DOHH2 (cell line): ENCODE measurements at regions not wholly inside any gene's neighbourhood (a gene's known extent, or its start where the extent isn't known, plus 50 kb on each side); places are given as distances from the start of the nearest gene placed in this dataset.
"Not testable (repeated sequence)": the region's sequence is repeated elsewhere in the genome, so short reads cannot be mapped to it uniquely, and the experiment has no call there.

Source experiments
- H3F3A ChIP-seq: fragments of 200-600 bp; sonication (generic), shearing (Covaris generic); 2 replicates; pipeline ENCODE4 v1.6.0; 2016; ENCODE audit warnings: antibody characterized with exemption, mild to moderate bottlenecking; ENCODE audit not compliant: control insufficient read depth, insufficient read depth
- H3K27ac ChIP-seq: fragments of 200-600 bp; sonication (generic); 2 replicates; pipeline ENCODE4 v1.5.1; 2014; ENCODE audit warnings: low read depth, mild to moderate bottlenecking, low read length, moderate library complexity
- H3K27me3 ChIP-seq: fragments of 200-600 bp; sonication (generic); 2 replicates; pipeline ENCODE4 v1.6.1; 2014; ENCODE audit warnings: mild to moderate bottlenecking, low read length, mixed read lengths; ENCODE audit not compliant: control insufficient read depth
- H3K36me3 ChIP-seq: fragments of 200-600 bp; sonication (generic); 2 replicates; pipeline ENCODE4 v1.6.1; 2014; ENCODE audit warnings: mild to moderate bottlenecking, low read length, moderate library complexity, mixed read lengths; ENCODE audit not compliant: control insufficient read depth
- H3K4me1 ChIP-seq: fragments of 200-600 bp; sonication (generic); 2 replicates; pipeline ENCODE4 v1.6.1; 2014; ENCODE audit warnings: mild to moderate bottlenecking, low read length, mixed read lengths; ENCODE audit not compliant: control insufficient read depth
- H3K4me2 ChIP-seq: fragments of 200-600 bp; sonication (generic); 2 replicates; pipeline ENCODE4 v1.6.0; 2014; ENCODE audit warnings: mild to moderate bottlenecking, low read length, moderate library complexity
- H3K4me3 ChIP-seq: fragments of 200-600 bp; sonication (generic); 2 replicates; pipeline ENCODE4 v1.5.1; 2014; ENCODE audit warnings: mild to moderate bottlenecking, low read length, mixed read lengths
- H3K79me2 ChIP-seq: fragments of 200-600 bp; sonication (generic); 2 replicates; pipeline ENCODE4 v1.6.1; 2014; ENCODE audit warnings: mild to moderate bottlenecking, low read length, mixed read lengths; ENCODE audit not compliant: control insufficient read depth
- H3K9me2 ChIP-seq: fragments of 200-600 bp; sonication (generic); replicated peaks from 2 replicates; pipeline ENCODE4 v1.6.1; 2014; ENCODE audit warnings: mild to moderate bottlenecking, low read length, mixed read lengths; ENCODE audit not compliant: control insufficient read depth
- H3K9me3 ChIP-seq: fragments of 200-600 bp; sonication (generic); 2 replicates; pipeline ENCODE4 v1.6.1; 2014; ENCODE audit warnings: antibody characterized with exemption, low read length, mixed read lengths; ENCODE audit not compliant: control insufficient read depth, insufficient read depth
- H4K20me1 ChIP-seq: fragments of 200-600 bp; sonication (generic); 2 replicates; pipeline ENCODE4 v1.6.0; 2014; ENCODE audit warnings: low read depth, mild to moderate bottlenecking, antibody characterized with exemption, low read length, moderate library complexity; ENCODE audit not compliant: control insufficient read depth, insufficient read depth
- EZH2phosphoT487 ChIP-seq: fragments of 200-600 bp; sonication (generic); IDR thresholded peaks from 2 replicates; pipeline ENCODE4 v1.6.1; 2017; ENCODE audit warnings: borderline replicate concordance, mild to moderate bottlenecking, antibody characterized with exemption, low read length, moderate library complexity, mixed read lengths
- TF ChIP-seq, protein P1 (sequence below): fragments of 200-600 bp; sonication (generic); IDR thresholded peaks from one replicate; pipeline ENCODE4 v1.5.1; 2014; ENCODE audit warnings: antibody characterized with exemption, mild to moderate bottlenecking, low read depth, low read length; ENCODE audit not compliant: poor library complexity, severe bottlenecking

DNA sequence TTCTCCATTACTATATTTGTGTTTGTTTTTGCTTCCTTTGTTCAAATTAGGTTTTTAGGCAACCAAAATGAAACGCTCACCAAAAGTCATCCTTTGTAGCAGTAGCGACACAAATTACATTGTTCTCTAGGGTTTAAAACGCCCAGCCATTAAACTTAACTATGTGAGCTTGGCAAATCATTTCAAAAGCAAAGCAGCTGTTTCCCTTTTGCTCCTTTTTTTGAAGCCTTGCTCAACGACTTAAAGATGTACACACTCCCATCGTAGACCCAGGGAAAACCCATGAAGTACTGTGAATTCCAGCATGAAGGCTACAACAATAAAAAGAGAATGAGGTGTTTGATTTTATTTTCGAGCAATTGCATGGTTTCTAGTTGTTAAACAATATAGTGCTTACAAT is 106.7 kb downstream of the RAP2A start:
- TF ChIP-seq EZH2phosphoT487: no peak
- TF ChIP-seq, protein P1, sequence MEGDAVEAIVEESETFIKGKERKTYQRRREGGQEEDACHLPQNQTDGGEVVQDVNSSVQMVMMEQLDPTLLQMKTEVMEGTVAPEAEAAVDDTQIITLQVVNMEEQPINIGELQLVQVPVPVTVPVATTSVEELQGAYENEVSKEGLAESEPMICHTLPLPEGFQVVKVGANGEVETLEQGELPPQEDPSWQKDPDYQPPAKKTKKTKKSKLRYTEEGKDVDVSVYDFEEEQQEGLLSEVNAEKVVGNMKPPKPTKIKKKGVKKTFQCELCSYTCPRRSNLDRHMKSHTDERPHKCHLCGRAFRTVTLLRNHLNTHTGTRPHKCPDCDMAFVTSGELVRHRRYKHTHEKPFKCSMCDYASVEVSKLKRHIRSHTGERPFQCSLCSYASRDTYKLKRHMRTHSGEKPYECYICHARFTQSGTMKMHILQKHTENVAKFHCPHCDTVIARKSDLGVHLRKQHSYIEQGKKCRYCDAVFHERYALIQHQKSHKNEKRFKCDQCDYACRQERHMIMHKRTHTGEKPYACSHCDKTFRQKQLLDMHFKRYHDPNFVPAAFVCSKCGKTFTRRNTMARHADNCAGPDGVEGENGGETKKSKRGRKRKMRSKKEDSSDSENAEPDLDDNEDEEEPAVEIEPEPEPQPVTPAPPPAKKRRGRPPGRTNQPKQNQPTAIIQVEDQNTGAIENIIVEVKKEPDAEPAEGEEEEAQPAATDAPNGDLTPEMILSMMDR: no peak
- H3K4me3 ChIP-seq: no peak overlapping the region

DNA sequence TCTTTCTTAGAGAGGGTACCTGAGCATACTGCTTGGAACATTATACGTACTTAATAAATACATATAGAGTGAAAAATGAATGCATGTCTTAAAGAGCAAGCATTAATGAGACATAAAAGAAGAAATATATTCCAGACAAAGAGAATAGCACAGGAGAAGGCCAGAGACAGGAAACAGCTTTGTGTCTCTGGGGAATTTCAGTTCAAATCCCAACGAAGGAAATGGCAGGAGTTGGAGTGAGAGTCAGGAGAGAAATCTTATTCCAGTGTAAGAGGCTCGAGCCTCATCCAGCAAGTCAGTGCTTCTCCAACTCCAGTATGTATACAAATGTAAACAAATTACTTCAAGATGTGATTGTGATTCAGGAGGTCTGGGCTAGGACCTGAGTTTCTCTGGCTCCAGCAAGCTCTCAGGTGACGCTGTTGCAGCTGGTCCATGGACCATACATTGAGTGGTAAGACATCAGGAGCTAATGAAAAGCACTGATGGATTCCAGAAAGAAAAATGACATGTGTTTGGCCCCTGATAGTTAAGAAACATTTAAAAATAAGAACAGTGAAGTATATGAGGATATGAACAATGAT is 108.2 kb downstream of the RAP2A start:
- Histone ChIP-seq H3K4me2 (no peak overlapping the region), H3K79me2 (no peaks in the 10 kb centered on the region), H3K27ac (no peak overlapping the region), H3K9me2 (no peaks in the 10 kb centered on the region), H4K20me1 (no peaks in the 10 kb centered on the region), H3K4me3 (no peak overlapping the region), H3F3A (no peaks in the 10 kb centered on the region), H3K27me3 (no peaks in the 10 kb centered on the region), H3K36me3 (no peaks in the 10 kb centered on the region), H3K9me3 (no peaks in the 10 kb centered on the region), H3K4me1 (no peaks in the 10 kb centered on the region)
- no peak for TF ChIP-seq EZH2phosphoT487
- TF ChIP-seq, protein P1: no peak

More for the DNA sequence above, 106.7 kb downstream of the RAP2A start:
- no peaks in the 10 kb centered on the region for H3K36me3 ChIP-seq
- no peaks in the 10 kb centered on the region for H3K4me1 ChIP-seq
- H3F3A ChIP-seq: no peaks in the 10 kb centered on the region
- no peaks in the 10 kb centered on the region for H3K79me2 ChIP-seq
- no peaks in the 10 kb centered on the region for H4K20me1 ChIP-seq
- no peaks in the 10 kb centered on the region for H3K27me3 ChIP-seq
- no peak overlapping the region for H3K4me2 ChIP-seq
- no peak overlapping the region for H3K27ac ChIP-seq
- no peaks in the 10 kb centered on the region for H3K9me2 ChIP-seq
- no peaks in the 10 kb centered on the region for H3K9me3 ChIP-seq

DNA sequence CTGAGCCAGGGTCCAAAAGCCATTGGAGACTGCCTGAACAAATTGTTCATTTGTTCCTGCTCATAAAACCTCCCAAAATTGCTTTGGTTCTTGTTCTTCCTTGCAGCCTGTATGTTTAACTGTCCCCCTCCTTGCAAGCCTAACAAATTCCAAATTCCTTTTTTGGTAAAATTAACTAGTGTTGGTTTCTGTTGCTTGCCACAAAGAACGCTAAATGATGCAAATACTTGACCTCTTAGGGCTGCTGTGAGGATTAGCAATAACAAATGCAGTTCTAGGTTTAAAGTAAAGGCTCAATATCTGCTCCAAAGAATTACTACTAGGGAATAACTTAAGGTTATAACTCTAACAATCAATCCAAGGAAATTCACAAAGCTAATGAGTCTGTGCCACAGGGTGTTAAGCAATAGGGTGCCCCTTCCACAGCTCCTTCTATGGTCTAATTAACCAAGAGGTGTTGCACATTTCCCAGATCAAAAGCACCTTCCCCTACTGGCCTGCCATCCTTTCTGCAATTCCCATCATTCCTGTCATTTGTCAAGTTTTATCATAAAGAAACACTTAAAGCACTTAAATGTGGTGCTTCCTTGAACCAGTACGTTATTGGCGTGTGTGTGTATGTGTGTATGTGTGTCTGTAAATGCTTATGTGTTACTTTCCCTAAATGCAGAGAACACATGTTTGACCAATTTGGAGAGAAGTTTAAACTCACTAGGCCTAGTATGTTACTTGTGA is 110.2 kb downstream of the RAP2A start:
- Histone ChIP-seq H3K4me2 (no peak overlapping the region), H3K27me3 (no peaks in the 10 kb centered on the region), H3K4me3 (no peak overlapping the region), H3K36me3 (no peaks in the 10 kb centered on the region), H4K20me1 (no peaks in the 10 kb centered on the region), H3F3A (no peaks in the 10 kb centered on the region), H3K79me2 (no peaks in the 10 kb centered on the region), H3K27ac (no peak overlapping the region), H3K4me1 (no peaks in the 10 kb centered on the region), H3K9me2 (no peaks in the 10 kb centered on the region), H3K9me3 (no peaks in the 10 kb centered on the region)
- TF ChIP-seq EZH2phosphoT487: no peak
- TF ChIP-seq, protein P1: no peak

DNA sequence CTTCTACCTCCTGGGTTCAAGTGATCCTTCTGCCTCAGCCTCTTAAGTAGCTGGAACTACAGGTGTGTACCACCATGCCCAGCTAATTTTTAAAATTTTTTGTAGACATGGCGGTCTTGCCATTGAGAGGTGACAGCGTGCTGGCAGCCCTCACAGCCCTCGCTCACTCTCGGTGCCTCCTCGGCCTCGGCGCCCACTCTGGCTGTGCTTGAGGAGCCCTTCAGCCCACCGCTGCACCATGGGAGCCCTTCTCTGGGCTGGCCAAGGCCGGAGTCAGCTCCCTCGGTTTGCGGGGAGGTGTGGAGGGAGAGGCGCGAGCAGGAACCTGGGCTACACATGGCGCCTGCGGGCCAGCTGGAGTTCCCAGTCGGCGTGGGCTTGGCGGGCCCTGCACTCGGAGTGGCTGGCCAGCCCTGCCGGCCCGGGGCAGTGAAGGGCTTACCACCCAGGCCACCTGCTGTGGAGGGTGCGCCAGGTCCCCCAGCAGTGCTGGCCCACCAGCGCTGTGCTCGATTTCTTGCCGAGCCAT is 111.1 kb downstream of the RAP2A start:
- H3K4me1 ChIP-seq, H3K79me2 ChIP-seq, H3K9me2 ChIP-seq, H3K9me3 ChIP-seq, H3K4me2 ChIP-seq, H3K27me3 ChIP-seq, H4K20me1 ChIP-seq, H3F3A ChIP-seq, H3K27ac ChIP-seq, H3K4me3 ChIP-seq, H3K36me3 ChIP-seq: not testable (repeated sequence)
